BE2C (cell line): ENCODE measurements at regions not wholly inside any gene's neighbourhood (a gene's known extent, or its start where the extent isn't known, plus 50 kb on each side); places are given as distances from the start of the nearest gene placed in this dataset.

Source experiments
- DNase-seq: peaks from one replicate; pipeline ENCODE4 v3.0.0-alpha.2; 2020
- H3K27me3 ChIP-seq: fragments of 250-450 bp; sonication (Bioruptor Pico); 2 replicates; pipeline ENCODE4 v1.5.1; 2020; ENCODE audit warnings: mild to moderate bottlenecking
- H3K36me3 ChIP-seq: fragments of 250-450 bp; sonication (Bioruptor Pico); 2 replicates; pipeline ENCODE4 v1.5.1; 2020; ENCODE audit warnings: mild to moderate bottlenecking
- H3K4me1 ChIP-seq: fragments of 250-450 bp; sonication (Bioruptor Pico); 2 replicates; pipeline ENCODE4 v1.5.1; 2020
- H3K4me3 ChIP-seq: 2 replicates; pipeline ENCODE4 v1.5.1; 2011; ENCODE audit warnings: low read depth, low read length
- H3K9me3 ChIP-seq: fragments of 250-450 bp; sonication (Bioruptor Pico); 2 replicates; pipeline ENCODE4 v1.5.1; 2020
- CTCF ChIP-seq: IDR thresholded peaks from 2 replicates; pipeline ENCODE4 v1.5.1; 2012; ENCODE audit warnings: mild to moderate bottlenecking, low read depth, low read length

- no peak for TF ChIP-seq CTCF
- Histone ChIP-seq H3K36me3 (no peaks in the 10 kb centered on the region), H3K4me3 (no peak overlapping the region), H3K9me3 (no peaks in the 10 kb centered on the region), H3K27me3 (no peaks in the 10 kb centered on the region), H3K4me1 (no peaks in the 10 kb centered on the region)
- DNase-seq, result no peak
These were observed 342.3 kb upstream of the SEMA3D start for GRCh38 chr7:85529201-85529600.

- TF ChIP-seq CTCF, result no peak
- Histone ChIP-seq H3K36me3 (no peaks in the 10 kb centered on the region), H3K27me3 (no peaks in the 10 kb centered on the region), H3K4me3 (no peak overlapping the region), H3K4me1 (no peaks in the 10 kb centered on the region), H3K9me3 (no peaks in the 10 kb centered on the region)
- DNase-seq, result no peak
These were observed 341.7 kb upstream of the SEMA3D start for GRCh38 chr7:85528581-85528980.

- Histone ChIP-seq H3K27me3 (no peaks in the 10 kb centered on the region), H3K36me3 (no peaks in the 10 kb centered on the region), H3K4me1 (no peaks in the 10 kb centered on the region), H3K4me3 (no peak overlapping the region), H3K9me3 (no peaks in the 10 kb centered on the region)
- DNase-seq, result no peak
- no peak for TF ChIP-seq CTCF
These were observed 338.8 kb upstream of the SEMA3D start for GRCh38 chr7:85525676-85526075.

GRCh38 chr7:85522070-85522469 lies 335.2 kb upstream of the SEMA3D start:
- H3K4me1 ChIP-seq, result no peaks in the 10 kb centered on the region
- no peak overlapping the region for H3K4me3 ChIP-seq
- H3K36me3 ChIP-seq, result no peaks in the 10 kb centered on the region
- no peaks in the 10 kb centered on the region for H3K9me3 ChIP-seq
- no peaks in the 10 kb centered on the region for H3K27me3 ChIP-seq
- no peak for TF ChIP-seq CTCF
- no peak for DNase-seq

GRCh38 chr7:85521108-85521694 lies 334.3 kb upstream of the SEMA3D start:
- Histone ChIP-seq H3K4me1 (no peaks in the 10 kb centered on the region), H3K36me3 (no peaks in the 10 kb centered on the region), H3K4me3 (no peak overlapping the region), H3K9me3 (no peaks in the 10 kb centered on the region), H3K27me3 (no peaks in the 10 kb centered on the region)
- DNase-seq, result no peak
- TF ChIP-seq CTCF, result no peak

GRCh38 chr7:85520175-85520574 lies 333.3 kb upstream of the SEMA3D start:
- no peak overlapping the region for H3K4me3 ChIP-seq
- H3K4me1 ChIP-seq, result no peaks in the 10 kb centered on the region
- no peak for TF ChIP-seq CTCF
- no peaks in the 10 kb centered on the region for H3K27me3 ChIP-seq
- H3K36me3 ChIP-seq, result no peaks in the 10 kb centered on the region
- H3K9me3 ChIP-seq, result no peaks in the 10 kb centered on the region
- DNase-seq, result no peak
